ENCODE measurements at regions not wholly inside any gene's neighbourhood (a gene's known extent, or its start where the extent isn't known, plus 50 kb on each side); places are given as distances from the start of the nearest gene placed in this dataset.

- Histone ChIP-seq H3K27ac (replicated peaks) (no peak overlapping the region), H3K4me3 (replicated peaks; ENCODE audit: insufficient read depth, low read length) (no peak overlapping the region), H3K27me3 (ENCODE audit: insufficient read depth, poor library complexity, severe bottlenecking) (no peaks in the 10 kb centered on the region)
- TF ChIP-seq POLR2AphosphoS5 (IDR thresholded peaks at IDR 0.05; ENCODE audit: low read depth) (no peak), REST (IDR thresholded peaks at IDR 0.05; ENCODE audit: insufficient replicate concordance, low read depth) (no peak), GABPA (IDR thresholded peaks at IDR 0.05; ENCODE audit: low read depth) (no peak), SPI1 (IDR thresholded peaks at IDR 0.05; ENCODE audit: borderline replicate concordance, low read depth) (no peak)
- TF ChIP-seq, protein P1, sequence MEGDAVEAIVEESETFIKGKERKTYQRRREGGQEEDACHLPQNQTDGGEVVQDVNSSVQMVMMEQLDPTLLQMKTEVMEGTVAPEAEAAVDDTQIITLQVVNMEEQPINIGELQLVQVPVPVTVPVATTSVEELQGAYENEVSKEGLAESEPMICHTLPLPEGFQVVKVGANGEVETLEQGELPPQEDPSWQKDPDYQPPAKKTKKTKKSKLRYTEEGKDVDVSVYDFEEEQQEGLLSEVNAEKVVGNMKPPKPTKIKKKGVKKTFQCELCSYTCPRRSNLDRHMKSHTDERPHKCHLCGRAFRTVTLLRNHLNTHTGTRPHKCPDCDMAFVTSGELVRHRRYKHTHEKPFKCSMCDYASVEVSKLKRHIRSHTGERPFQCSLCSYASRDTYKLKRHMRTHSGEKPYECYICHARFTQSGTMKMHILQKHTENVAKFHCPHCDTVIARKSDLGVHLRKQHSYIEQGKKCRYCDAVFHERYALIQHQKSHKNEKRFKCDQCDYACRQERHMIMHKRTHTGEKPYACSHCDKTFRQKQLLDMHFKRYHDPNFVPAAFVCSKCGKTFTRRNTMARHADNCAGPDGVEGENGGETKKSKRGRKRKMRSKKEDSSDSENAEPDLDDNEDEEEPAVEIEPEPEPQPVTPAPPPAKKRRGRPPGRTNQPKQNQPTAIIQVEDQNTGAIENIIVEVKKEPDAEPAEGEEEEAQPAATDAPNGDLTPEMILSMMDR (IDR thresholded peaks at IDR 0.05; ENCODE audit: insufficient read depth, low read length), result no peak
- no peak for DNase-seq (ENCODE audit: low read depth in 1 of 2, low spot score in 1 of 2)
These were observed 1193.3 kb upstream of the CDH6 start for GRCh38 chr5:30000231-30000630.

GRCh38 chr5:29995154-29995553 is 1198.3 kb upstream of the CDH6 start:
- Histone ChIP-seq H3K27me3 (ENCODE audit: insufficient read depth, poor library complexity, severe bottlenecking) (no peaks in the 10 kb centered on the region), H3K27ac (replicated peaks) (no peak overlapping the region), H3K4me3 (replicated peaks; ENCODE audit: insufficient read depth, low read length) (no peak overlapping the region)
- no peak for TF ChIP-seq GABPA (IDR thresholded peaks at IDR 0.05; ENCODE audit: low read depth)
- TF ChIP-seq POLR2AphosphoS5 (IDR thresholded peaks at IDR 0.05; ENCODE audit: low read depth), result no peak
- TF ChIP-seq SPI1 (IDR thresholded peaks at IDR 0.05; ENCODE audit: borderline replicate concordance, low read depth), result no peak
- TF ChIP-seq, protein P1 (IDR thresholded peaks at IDR 0.05; ENCODE audit: insufficient read depth, low read length), result no peak
- no peak for TF ChIP-seq REST (IDR thresholded peaks at IDR 0.05; ENCODE audit: insufficient replicate concordance, low read depth)
- DNase-seq (ENCODE audit: low read depth in 1 of 2, low spot score in 1 of 2), result no peak

GRCh38 chr5:29994519-29994918 is 1199.0 kb upstream of the CDH6 start:
- Histone ChIP-seq H3K27ac (replicated peaks) (no peak overlapping the region), H3K4me3 (replicated peaks; ENCODE audit: insufficient read depth, low read length) (no peak overlapping the region), H3K27me3 (ENCODE audit: insufficient read depth, poor library complexity, severe bottlenecking) (no peaks in the 10 kb centered on the region)
- TF ChIP-seq POLR2AphosphoS5 (IDR thresholded peaks at IDR 0.05; ENCODE audit: low read depth), result no peak
- TF ChIP-seq SPI1 (IDR thresholded peaks at IDR 0.05; ENCODE audit: borderline replicate concordance, low read depth), result no peak
- TF ChIP-seq, protein P1 (IDR thresholded peaks at IDR 0.05; ENCODE audit: insufficient read depth, low read length), result no peak
- TF ChIP-seq GABPA (IDR thresholded peaks at IDR 0.05; ENCODE audit: low read depth), result no peak
- no peak for TF ChIP-seq REST (IDR thresholded peaks at IDR 0.05; ENCODE audit: insufficient replicate concordance, low read depth)
- DNase-seq (ENCODE audit: low read depth in 1 of 2, low spot score in 1 of 2), result no peak

Measured in HL-60 (cell line).